Left ventricle myocardium inferior (tissue), 1 donor: ENCODE measurements at regions not wholly inside any gene's neighbourhood (a gene's known extent, or its start where the extent isn't known, plus 50 kb on each side); places are given as distances from the start of the nearest gene placed in this dataset.

ENCODE experiments used
- DNase-seq: peaks from one replicate; pipeline ENCODE4 v3.0.0-alpha.2; 2020
- H3K27ac ChIP-seq: fragments of 200-600 bp; replicated peaks from 2 replicates; pipeline ENCODE4 v1.8.0; 2021
- H3K27me3 ChIP-seq: fragments of 200-600 bp; 2 replicates; pipeline ENCODE4 v1.8.0; 2021; ENCODE audit warnings: low read depth
- H3K36me3 ChIP-seq: fragments of 200-600 bp; 2 replicates; pipeline ENCODE4 v1.8.0; 2021
- H3K4me1 ChIP-seq: fragments of 200-600 bp; 2 replicates; pipeline ENCODE4 v1.8.0; 2021
- H3K4me3 ChIP-seq: fragments of 200-600 bp; 2 replicates; pipeline ENCODE4 v1.8.0; 2021; ENCODE audit warnings: mild to moderate bottlenecking, moderate library complexity
- H3K9me3 ChIP-seq: fragments of 200-600 bp; replicated peaks from 2 replicates; pipeline ENCODE4 v1.8.0; 2021
- intact Hi-C: fragments of 100-400 bp; cut with micrococcal nuclease; formaldehyde crosslinking; loops from one replicate; pipeline ENCODE4 v1.11.0; 2022
- TF ChIP-seq, protein P1 (sequence below): fragments of 200-600 bp; IDR thresholded peaks from 2 replicates; pipeline ENCODE4 v1.8.0; 2021; ENCODE audit warnings: antibody characterized with exemption, mild to moderate bottlenecking, borderline replicate concordance
- donor health status: DM: no; HTN: yes; CAD: no; lungs with severe emphysema.

DNA sequence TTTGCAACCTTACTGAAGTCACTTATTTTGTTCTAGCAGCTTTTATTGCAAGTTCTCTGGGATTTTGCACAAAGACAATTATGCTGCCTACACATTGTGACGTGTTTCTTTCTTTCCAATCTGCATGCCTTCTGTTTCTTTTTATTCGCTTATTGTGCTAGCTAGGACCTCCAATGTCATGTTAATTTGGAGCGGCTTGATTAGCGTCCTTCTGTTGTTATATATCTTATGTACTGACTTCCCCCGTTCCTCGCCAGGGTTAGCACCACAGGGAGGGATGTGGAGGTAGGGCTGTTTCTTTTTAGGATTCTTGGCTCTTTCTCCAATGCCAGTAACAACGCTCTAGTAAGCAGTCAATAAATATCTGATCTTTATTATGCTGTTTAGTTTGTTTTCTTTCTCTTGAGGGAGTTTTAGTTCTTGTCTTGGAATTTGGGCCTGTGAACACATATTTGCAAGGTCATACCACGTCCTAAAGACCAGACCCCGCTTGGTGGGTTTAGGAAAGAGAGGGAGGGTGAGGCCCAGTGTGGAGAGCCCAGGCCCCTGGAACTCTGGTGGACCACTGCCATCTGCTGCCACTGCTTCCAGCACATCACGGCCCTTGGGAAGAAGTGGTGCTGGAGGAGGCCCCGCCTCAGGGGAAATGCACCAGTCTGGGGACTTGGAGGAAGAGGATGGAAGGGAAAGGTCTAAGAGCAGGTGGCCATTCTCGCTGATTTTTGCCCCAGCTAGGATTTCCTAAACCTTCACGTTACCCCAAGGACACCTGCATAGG lies 129.1 kb downstream of the TRIML1 start:
- no peaks in the 10 kb centered on the region for H3K9me3 ChIP-seq
- H3K4me3 ChIP-seq = no peak overlapping the region
- DNase-seq = no peak
- no peaks in the 10 kb centered on the region for H3K36me3 ChIP-seq
- TF ChIP-seq, protein P1, sequence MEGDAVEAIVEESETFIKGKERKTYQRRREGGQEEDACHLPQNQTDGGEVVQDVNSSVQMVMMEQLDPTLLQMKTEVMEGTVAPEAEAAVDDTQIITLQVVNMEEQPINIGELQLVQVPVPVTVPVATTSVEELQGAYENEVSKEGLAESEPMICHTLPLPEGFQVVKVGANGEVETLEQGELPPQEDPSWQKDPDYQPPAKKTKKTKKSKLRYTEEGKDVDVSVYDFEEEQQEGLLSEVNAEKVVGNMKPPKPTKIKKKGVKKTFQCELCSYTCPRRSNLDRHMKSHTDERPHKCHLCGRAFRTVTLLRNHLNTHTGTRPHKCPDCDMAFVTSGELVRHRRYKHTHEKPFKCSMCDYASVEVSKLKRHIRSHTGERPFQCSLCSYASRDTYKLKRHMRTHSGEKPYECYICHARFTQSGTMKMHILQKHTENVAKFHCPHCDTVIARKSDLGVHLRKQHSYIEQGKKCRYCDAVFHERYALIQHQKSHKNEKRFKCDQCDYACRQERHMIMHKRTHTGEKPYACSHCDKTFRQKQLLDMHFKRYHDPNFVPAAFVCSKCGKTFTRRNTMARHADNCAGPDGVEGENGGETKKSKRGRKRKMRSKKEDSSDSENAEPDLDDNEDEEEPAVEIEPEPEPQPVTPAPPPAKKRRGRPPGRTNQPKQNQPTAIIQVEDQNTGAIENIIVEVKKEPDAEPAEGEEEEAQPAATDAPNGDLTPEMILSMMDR = no peak
- no peaks in the 10 kb centered on the region for H3K27me3 ChIP-seq
- intact Hi-C loops = no loop called here
- no peak overlapping the region for H3K27ac ChIP-seq
- H3K4me1 ChIP-seq = no peaks in the 10 kb centered on the region

DNA sequence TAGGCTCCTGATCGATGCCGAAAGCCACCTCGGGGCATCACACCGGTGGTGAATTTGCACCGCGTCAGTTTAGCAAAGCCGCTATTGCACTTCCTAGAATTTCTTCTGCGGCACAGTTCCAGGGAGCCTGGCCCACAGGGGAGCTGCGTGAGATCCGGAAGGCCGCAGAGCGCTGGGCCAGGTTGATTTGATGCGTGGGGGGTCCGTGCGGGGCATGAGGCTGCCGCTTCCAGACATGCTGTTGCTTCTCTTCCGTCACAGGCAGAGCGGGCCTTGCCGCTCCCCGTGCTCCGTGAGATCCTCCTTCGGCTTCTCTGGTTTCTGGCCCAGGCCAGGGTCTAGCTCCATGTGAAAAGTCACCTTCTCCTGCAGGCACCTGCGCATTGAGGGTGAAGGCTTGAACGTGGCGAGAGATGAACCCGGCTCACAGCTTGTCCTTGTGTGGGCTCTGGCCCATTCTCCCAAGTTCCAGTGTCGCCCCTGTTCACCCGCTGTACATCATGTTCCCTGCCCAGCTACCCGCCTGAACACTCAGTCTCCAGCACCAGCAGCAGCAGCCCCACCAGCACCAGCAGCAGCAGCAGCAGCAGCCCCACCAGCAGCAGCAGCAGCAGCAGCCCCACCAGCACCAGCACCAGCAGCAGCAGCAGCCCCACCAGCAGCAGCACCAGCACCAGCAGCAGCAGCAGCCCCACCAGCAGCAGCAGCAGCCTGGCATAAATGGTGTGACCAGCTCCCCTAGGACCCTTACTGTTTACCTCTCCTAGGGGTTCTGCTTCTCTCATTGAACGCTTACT lies 131.2 kb downstream of the TRIML1 start:
- intact Hi-C loops = no loop called here
- TF ChIP-seq, protein P1 = no peak

DNA sequence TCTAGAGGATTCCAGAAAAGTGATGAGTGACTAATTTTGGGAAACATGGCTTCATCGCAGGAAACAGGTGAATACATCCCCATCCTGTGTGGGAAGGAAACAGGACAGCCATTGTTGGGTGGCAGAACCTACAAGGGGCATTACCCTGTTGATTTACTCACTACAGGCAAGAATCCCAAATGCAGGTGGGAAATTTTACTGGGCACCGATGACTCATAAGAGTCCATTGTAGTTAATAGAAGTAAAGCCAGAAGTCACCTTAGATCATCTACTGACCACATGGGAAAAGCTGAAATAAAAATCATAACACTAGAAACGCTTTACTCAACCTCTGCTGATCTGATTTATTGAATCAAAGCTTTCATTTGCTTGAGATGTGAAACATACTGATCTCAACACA lies 136.4 kb downstream of the TRIML1 start:
- TF ChIP-seq, protein P1 = no peak
- Histone ChIP-seq H3K4me1 (no peaks in the 10 kb centered on the region), H3K27me3 (peaks cover 21% of the 10 kb centered on the region), H3K36me3 (no peaks in the 10 kb centered on the region), H3K4me3 (no peak overlapping the region), H3K9me3 (no peaks in the 10 kb centered on the region), H3K27ac (no peak overlapping the region)
- intact Hi-C loops = no loop called here
- DNase-seq = no peak

More for the DNA sequence above, 131.2 kb downstream of the TRIML1 start:
- Histone ChIP-seq H3K27ac (no peak overlapping the region), H3K4me1 (no peaks in the 10 kb centered on the region), H3K9me3 (no peaks in the 10 kb centered on the region), H3K27me3 (no peaks in the 10 kb centered on the region), H3K36me3 (no peaks in the 10 kb centered on the region), H3K4me3 (no peak overlapping the region)
- DNase-seq = no peak

DNA sequence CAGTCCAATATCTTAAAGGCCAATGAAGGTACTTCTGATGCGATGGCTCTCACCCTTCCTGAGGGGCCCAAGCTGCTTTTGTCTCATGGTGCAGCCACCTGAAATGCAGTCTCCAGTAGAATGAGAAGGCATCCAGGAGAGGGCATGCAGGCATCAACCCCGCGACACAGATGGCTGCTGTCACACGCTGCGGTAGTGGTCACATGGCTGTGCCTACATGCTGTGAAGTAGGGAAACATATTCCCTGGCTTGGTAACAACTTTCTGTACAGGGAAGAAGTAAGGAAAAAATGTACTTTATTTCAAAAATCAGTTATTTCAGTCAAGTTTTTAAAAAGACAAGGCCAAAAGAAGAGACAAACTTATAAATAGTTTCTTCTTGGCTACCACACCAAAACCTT lies 139.9 kb downstream of the TRIML1 start:
- Histone ChIP-seq H3K9me3 (no peaks in the 10 kb centered on the region), H3K27me3 (peaks cover 53% of the 10 kb centered on the region), H3K27ac (no peak overlapping the region), H3K4me1 (peaks cover 6% of the 10 kb centered on the region), H3K4me3 (no peak overlapping the region), H3K36me3 (no peaks in the 10 kb centered on the region)
- DNase-seq = no peak
- TF ChIP-seq, protein P1 = no peak
- intact Hi-C loops = no loop called here

- TF ChIP-seq, protein P1 = no peak
- Histone ChIP-seq H3K9me3 (no peaks in the 10 kb centered on the region), H3K4me3 (peak overlapping the region; percentile 48), H3K4me1 (peaks cover 6% of the 10 kb centered on the region), H3K27me3 (peaks cover 56% of the 10 kb centered on the region), H3K27ac (no peak overlapping the region), H3K36me3 (no peaks in the 10 kb centered on the region)
- no peak for DNase-seq
- intact Hi-C loops = no loop called here
Measured at GRCh38 chr4:188282471-188283232, 143.4 kb downstream of the TRIML1 start.
